GM19438 (cell line): ENCODE measurements at regions not wholly inside any gene's neighbourhood (a gene's known extent, or its start where the extent isn't known, plus 50 kb on each side); places are given as distances from the start of the nearest gene placed in this dataset.
A peak's percentile ranks its signal among the peaks of the same experiment; 100 is the strongest.
"Not testable (repeated sequence)": the region's sequence is repeated elsewhere in the genome, so short reads cannot be mapped to it uniquely, and the experiment has no call there.

Experiments used
- ATAC-seq: cut with Tn5 transposase; IDR thresholded peaks from one replicate; pipeline ENCODE4 v1.9.1; 2021; ENCODE audit warnings: low read depth; ENCODE audit not compliant: unreplicated experiment

DNA sequence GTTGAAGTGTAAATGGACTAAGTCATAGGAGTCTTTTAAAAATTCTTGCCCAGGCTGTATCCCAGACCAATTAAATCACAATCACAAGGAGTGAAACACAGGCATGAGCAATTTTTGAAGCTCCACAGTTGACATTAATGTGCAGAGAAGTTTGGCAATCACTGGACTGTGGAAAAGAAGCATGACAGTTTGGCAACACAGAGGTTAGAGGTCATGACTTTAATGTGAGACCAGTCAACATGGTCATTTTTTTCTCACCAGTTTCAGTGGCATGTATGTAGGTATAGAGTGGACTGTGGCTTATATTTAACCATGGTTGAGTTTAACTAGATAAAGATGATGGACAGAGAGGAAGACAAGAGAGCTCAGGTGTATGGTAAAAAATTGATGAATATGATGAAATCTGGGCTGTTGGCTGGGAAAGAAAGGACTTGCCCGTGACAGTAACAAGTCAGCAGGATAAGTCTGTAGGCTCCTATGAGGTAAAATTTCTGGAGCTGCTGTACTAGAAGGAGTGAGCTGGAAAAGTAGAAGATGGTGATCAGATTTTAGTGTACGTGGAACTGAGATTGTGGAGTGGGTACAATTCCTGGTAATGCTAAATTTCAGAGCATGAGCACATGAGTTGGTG lies 432.2 kb upstream of the GHITM start:
- no peak for ATAC-seq

DNA sequence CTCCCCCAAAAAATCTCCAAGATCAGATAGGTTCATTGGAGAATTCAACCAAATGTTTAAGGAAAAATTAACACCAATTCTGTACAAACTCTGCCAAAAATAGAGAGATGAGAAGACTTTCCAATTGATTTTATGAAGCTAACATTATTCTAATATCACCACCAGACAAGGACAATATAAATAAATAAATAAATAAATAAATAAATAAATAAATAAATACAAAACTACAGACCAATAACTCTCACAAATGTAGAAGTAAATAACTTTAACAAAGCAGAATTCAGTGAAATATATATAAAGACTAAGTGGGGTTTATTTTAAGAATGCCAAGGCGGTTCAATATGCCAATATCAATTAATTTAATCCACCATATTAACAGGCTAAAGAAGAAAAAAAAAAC lies 425.9 kb upstream of the GHITM start:
- no peak for ATAC-seq

DNA sequence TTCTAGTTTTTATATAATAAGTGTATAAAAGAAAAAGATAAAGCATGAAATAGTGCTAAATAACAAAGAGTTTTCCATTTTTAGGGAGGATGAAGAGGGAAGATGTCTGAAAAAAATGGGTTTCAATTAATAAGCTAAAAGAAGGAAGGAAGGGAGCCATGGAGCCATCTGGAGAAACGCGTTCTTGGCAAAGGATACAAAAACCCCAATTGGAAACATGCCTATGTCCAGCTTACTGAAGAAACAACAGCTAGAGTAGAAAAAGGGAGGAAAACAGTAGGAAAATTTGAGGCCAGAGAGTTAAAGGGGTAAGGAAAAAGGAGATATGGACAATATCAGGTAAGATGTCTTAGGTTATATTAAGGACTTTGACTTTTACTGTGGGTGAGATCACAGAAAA lies 416.2 kb upstream of the GHITM start:
- ATAC-seq, result no peak

DNA sequence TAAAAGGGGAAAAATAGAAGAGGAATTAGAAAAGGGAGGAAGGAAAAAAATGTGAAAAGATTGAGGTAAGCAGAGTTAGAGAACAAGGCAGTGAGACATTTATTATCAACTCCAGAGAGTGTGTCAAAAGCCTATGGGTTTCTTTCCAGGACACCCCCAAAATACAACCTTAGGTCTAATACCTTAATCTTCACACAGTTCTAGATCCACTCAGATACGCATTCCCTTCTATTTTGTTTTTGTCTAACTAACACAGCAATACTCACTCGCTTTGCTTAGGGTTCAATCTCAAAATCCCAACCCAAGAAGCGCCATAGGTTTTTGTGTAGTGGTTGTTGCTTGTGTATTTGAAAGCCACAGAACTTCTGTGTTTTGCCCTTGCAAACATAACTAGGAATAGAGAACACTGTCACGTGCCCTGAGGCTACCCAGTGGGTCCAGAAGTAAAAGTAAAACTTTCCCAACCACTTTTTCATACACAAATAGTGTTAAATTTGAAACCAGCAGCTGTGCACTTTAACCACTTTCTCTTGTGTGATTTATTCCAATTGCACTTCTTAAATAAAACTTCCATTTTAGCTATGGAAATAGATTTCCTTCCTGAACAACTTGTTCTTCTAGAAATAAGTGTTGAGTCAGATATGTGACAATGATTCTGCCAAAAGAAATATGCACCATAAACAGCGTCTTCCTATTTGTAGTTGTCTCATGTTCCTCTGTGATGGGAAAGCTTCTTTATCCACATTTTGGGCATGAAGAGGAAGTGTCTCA lies 414.7 kb upstream of the GHITM start:
- ATAC-seq, result peak; percentile 84

DNA sequence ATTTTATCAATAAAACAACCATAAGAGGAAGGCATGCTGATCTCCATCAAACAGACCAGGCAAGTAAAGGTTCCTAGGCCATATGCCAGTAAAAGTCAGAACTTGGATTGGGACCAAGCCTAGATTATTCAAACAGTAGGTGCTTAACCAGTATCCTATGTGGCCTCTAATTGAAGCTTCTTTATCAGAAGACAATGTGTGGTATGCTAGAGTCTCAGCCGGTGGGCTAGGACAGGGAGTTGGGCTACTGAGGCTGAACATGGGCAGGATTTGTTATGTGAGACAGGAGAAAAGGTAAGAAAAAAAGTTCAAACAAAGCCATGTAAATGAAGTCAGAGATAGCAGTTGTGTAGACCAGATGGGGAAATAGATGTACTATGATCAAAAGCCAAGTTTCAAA lies 413.7 kb upstream of the GHITM start:
- ATAC-seq, result no peak

DNA sequence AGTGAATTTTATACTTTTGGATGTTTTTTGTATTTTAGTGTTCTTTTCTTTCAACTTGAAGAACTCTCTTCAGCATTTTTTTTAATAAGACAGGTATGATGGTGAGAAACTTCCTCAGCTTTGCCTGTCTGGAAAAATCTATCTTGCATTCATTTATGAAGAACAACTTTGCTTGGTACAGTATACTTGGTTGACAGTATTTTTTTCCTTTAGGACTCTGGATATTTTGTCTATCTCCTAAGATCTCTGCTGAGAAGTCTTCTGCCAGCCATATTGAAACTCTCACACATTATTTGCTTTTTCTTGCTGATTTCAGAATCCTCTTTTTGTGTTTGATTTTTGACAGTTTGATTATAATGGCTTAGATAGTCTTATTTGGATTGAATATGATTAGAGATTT lies 405.0 kb upstream of the GHITM start:
- no peak for ATAC-seq

DNA sequence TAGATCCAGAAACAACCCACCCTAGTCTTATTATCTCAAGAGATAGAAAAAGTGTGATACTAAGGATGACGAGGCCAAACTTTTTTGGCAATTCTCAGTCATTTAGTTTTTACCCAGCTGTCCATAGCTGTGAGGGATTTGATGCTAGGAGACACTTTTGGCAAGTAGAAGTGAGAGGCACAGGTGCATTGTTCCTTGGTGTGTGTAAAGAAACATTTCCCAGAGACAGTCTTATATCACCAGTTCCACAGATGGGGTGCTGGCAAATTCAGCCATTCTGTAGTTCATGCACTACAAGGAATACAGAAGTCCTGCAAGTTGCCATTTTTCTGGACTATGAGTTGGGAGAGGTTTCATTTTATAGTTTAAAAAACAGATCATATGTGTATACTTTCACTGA lies 403.3 kb upstream of the GHITM start:
- no peak for ATAC-seq

DNA sequence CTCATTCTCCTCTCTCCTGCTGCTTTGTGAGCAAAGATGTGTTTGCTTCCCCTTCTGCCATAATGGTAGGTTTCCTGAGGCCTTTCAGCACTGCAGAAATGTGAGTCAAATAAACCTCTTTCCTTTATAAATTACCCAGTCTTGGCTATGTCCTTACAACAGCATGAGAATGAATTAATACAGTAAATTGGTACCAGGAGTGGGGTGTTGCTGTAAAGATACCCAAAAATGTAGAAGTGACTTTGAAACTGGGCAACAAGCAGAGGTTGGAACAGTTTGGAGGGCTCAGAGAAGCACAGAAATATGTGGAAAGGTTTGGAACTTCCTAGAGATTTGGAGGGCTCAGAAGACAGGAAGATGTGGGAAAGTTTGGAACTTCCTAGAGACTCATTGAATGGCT lies 388.7 kb upstream of the GHITM start:
- ATAC-seq, result no peak

DNA sequence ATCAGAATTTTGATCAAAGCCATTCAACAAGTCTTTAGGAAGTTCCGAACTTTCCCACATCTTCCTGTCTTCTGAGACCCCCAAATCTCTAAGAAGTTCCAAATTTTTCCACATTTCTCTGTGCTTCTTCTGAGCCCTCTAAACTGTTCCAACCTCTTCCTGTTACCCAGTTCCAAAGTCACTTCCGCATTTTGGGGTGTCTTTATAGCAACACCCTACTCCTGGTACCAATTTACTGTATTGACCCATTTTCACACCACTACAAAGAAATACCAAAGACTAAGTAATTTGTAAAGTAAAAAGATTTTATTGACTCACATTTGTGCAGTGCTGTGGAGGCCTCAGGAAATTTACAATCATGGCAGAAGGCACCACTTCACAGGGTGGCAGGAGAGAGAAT lies 385.8 kb upstream of the GHITM start:
- ATAC-seq, result no peak

DNA sequence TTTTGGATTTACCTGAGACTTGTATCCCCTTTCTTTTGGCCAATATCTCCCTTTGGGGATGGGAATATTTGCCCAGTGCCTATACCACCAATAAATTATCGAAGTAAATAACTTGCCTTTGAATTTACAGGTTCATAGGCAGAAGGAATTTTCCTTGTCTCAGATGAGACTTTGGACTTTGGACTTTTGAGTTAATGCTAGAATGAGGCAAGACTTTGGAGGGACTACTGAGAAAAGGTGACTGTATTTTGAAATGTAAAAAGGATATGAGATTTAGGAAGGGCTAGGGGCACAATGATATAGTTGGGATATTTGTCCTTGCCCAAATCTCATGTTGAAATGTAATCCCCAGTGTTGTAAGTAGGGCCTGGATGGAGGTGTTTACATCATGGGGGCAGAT lies 384.5 kb upstream of the GHITM start:
- ATAC-seq, result no peak

DNA sequence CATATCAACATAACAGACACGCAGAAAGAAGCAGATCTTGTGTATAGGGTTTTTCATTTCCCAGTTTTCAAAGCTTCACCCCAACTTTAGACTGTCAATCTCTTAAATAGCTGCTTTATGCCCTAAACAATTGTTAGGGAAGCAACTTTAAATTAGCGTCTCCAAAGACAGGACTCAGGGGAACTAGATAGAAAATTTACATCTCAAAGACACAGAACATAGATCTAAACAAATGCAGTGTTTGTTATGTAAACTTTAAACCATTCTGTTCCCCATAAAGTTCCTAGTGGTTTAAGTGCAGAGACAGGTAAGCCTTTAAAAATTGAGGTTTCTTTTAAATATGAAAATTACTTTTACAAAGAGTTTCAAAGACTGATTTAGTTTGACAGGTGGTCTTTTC lies 379.2 kb upstream of the GHITM start:
- no peak for ATAC-seq

DNA sequence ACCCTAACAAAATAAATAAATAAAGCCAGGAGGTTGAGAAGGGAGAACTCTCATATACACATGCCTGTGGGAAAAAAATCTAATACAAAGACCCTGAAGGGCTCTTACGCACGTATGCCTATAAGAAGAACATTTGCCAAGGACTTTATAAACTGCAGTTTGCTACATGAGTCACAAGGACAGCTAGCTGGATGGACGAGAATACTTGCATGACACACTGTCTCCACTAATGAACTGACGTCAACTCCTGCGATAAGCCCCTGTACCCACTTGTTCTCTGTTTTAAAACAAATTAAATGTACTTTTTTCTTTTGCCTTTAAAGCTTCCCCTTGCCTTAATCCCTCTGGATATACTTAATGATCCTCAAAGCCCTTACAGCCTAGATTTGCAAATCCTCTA lies 374.6 kb upstream of the GHITM start:
- ATAC-seq, result no peak

DNA sequence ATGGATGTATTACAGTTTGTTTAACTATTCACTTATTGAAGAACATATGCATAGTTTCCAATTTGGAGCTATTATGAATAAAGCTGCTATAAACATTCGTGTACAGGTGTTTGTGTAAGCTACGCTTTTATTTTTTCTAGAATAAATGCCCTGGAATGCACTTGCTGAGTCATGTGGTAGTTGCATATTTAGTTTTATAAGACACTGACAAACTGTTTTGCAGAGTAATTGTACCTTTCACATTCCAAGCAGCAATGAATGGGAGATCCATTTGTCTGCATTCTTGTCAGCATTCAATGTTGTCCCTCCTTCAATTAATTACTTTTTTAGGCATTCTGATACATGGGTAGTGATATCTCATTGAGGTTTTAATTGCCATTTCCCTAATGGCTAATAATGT lies 373.6 kb upstream of the GHITM start:
- ATAC-seq, result no peak

DNA sequence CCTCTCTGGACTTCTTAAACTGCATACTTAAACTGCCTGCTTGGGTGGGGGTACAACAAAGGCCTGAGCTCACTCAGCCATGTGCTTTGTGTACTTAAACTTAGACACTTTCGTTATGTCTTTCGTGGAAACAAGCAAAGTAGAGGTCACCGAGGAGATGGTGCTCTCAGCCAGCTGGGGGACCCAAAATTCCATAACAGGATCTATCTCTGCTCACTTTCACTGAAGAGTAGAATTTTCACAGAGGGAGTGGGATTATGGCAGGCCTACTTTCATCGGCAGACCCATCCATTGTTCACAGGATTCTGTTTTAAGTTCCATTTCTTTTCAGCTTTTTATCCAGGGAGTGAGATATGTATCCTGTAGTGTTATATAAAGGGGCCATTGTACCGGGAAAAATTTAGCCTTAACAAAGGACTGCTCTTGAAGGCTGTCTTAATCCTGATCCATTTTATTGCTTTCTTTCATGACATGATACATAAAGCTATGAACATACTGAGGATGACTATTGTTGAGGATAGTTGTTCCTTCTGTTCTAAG lies 370.0 kb upstream of the GHITM start:
- ATAC-seq, result no peak

DNA sequence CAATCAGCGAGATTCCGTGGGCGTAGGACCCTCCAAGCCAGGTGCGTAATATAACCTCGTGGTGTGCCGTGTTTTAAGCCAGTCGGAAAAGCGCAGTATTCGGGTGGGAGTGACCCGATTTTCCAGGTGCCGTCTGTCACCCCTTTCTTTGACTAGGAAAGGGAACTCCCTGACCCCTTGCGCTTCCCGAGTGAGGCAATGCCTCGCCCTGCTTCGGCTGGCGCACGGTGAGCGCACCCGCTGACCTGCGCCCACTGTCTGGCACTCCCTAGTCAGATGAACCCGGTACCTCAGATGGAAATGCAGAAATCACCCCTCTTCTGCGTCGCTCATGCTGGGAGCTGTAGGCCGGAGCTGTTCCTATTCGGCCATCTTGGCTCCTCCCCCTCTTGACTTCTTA lies 352.6 kb upstream of the GHITM start:
- ATAC-seq, result not testable (repeated sequence)

DNA sequence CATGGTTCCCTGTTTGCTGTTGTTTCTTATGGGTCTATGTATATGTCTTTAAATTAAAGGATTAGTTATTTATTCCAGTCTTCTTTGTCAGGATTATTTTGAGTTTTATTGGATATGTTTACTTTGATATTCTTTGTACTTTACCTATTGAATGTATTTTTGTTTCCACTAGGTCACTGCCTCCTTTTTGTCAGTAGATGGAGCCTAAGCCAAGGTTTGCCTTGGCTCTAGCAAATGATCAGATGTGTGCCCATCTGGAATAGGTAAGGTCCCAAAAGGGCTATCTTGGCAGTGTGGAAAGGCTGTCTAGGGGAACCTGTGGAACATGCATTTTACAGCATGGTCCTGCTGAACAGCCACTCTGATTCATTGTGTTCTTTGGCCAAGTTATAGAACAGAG lies 337.3 kb upstream of the GHITM start:
- ATAC-seq, result no peak

DNA sequence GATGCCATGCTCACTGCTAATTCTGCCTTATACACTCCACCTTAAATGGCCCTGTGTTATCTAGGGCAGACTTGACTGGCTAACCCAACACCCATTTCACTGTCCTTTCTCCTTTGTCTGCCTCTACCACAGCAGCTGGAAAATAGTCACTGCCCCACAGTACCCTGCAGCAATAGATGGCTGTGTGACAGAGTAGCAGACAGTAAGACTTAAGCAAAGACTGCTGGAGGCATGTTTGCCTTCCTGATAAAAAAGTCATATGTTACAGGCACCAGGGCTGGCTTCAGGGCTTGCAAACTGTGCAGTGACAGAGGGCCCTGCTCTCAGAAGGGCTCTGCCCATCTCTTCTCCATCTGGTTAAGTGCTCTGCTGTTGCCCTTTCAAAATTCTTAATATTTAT lies 332.6 kb upstream of the GHITM start:
- no peak for ATAC-seq

DNA sequence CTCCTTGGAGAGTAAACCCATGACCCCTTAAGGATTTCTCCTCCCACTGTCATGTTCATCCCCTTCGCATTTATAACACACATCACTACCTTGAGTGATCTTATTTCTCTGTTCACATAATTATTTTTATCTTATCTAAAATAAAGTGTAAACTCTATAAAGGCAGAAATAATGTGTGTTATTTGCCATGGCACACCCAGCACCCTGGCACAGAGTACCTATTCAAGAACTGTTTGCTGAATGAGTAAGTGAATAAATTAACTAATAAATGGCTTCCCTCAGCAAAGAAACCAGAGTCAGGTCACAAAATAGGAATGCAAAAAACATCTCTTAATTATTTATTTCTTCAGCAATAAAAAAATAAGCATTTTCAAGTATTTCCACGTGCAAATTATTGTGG lies 330.3 kb upstream of the GHITM start:
- no peak for ATAC-seq

DNA sequence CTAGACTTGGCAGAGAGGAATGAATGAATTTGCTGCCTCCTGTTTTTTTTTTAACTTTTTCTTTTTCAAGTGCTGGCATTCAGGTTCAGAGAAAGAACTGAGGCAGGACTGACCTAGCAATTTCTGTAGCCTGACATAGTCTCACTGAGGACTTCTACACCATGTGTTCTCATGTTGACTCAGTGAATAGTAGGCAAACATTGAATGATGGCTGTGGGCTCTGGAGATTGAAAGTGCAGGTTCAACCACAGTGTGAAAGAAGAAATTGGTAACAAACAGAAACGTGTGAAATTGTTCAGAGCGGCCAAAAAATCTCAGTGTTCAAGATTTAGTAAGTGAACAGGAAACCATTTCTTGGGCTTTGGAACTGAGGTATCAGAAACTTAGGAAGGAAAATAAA lies 322.4 kb upstream of the GHITM start:
- no peak for ATAC-seq

DNA sequence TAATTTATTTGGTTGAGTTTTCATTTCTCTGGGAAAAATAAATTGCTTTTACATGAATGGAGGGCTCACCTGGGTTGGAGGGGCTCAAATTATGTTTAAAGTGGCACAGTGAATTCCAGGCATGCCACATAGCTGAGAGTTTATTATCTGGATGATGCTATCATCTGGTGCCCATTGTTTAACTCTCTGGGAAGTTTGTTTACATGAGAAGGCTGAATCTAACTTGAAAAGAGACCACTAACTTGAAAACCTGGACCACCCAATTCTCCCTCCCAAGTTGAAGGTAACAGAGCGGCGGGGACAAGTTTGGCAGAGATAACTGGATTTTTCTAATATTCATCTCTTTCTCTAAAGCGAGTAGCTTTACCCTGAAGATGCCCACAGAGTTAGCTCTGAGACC lies 321.5 kb upstream of the GHITM start:
- ATAC-seq, result no peak

DNA sequence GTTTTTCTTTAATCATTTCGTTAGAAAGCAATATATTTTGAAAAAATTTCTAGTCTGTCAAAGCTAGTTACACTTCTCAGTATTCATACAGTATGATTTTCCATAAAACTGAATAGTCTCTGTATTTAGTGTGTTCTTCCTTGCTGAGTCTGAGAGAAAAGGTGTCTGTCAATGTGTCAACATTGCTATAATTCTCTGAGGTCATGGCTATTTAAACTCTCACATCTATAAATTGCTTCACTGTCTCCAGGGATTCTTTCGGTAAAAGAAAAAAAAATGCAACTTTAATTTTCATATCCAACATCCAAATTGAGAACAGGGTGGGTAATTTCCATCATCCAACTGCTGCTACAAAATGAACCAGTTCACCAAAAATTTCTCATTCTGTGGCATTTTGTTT lies 319.7 kb upstream of the GHITM start:
- ATAC-seq, result no peak

DNA sequence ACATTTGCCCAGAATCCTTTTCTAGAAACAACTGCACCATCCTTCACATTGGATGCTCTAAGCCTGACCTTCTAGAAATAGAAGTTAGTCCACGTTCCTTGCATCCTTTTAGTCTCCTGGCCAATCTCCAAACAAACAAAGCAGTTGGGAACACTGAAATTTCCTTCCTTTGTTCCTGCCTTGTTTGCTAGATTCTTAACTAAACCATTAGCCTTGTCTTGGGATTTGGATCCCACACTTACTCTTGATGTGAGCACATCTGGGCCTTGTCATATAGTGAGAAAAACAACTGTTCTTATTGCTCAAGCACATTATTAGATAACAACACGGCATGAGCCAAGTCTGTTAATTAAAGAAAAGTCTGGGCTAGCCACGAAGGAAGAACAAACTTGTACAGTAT lies 319.3 kb upstream of the GHITM start:
- no peak for ATAC-seq
